ENCODE measurements at regions not wholly inside any gene's neighbourhood (a gene's known extent, or its start where the extent isn't known, plus 50 kb on each side); places are given as distances from the start of the nearest gene placed in this dataset.

GRCh38 chr18:40326985-40327384, 1628.0 kb upstream of the PIK3C3 start:
- Mint-ChIP-seq H3K4me3 (no peak overlapping the region), H3K27ac (no peak overlapping the region), H3K4me1 (peaks cover 8% of the 10 kb centered on the region), H3K36me3 (no peaks in the 10 kb centered on the region), H3K9me3 (peaks cover 6% of the 10 kb centered on the region), H3K27me3 (ENCODE audit: insufficient read depth, low read depth) (peaks cover 9% of the 10 kb centered on the region)
- H3K27me3 ChIP-seq, result no peaks in the 10 kb centered on the region
- no peaks in the 10 kb centered on the region for H4K20me1 ChIP-seq (ENCODE audit: low read depth)
- H3K27ac ChIP-seq, result peak overlapping the region; percentile 55
- no peak for TF ChIP-seq CTCF (IDR thresholded peaks at IDR 0.05)
- TF ChIP-seq EZH2 (IDR thresholded peaks at IDR 0.05), result no peak
- TF ChIP-seq EZH2phosphoT487 (IDR thresholded peaks at IDR 0.05), result no peak
- peak overlapping the region; percentile 24 for H3K4me3 ChIP-seq
- H3K36me3 ChIP-seq, result peaks cover 6% of the 10 kb centered on the region
- H3K79me2 ChIP-seq (ENCODE audit: low read depth), result no peaks in the 10 kb centered on the region
- H2AFZ ChIP-seq (replicated peaks), result peak overlapping the region; percentile 73
- H3K9ac ChIP-seq, result no peak overlapping the region
- DNase-seq (ENCODE audit: low spot score), result peak; percentile 49
- peaks cover 21% of the 10 kb centered on the region for H3F3A ChIP-seq (ENCODE audit: low read depth)
- H3K9me3 ChIP-seq (ENCODE audit: low read depth), result peaks cover 5% of the 10 kb centered on the region
- peaks cover 27% of the 10 kb centered on the region for H3K4me1 ChIP-seq
- peak overlapping the region; percentile 71 for H3K4me2 ChIP-seq

- Histone ChIP-seq H3K79me2 (ENCODE audit: low read depth) (no peaks in the 10 kb centered on the region), H4K20me1 (ENCODE audit: low read depth) (no peaks in the 10 kb centered on the region), H3K36me3 (peaks cover 6% of the 10 kb centered on the region), H3K9ac (no peak overlapping the region), H3K9me3 (ENCODE audit: low read depth) (peaks cover 5% of the 10 kb centered on the region), H3K4me1 (peaks cover 27% of the 10 kb centered on the region), H3K27ac (no peak overlapping the region), H3K4me2 (no peak overlapping the region), H3K27me3 (no peaks in the 10 kb centered on the region), H2AFZ (replicated peaks) (no peak overlapping the region), H3K4me3 (no peak overlapping the region), H3F3A (ENCODE audit: low read depth) (peaks cover 21% of the 10 kb centered on the region)
- DNase-seq (ENCODE audit: low spot score), result no peak
- TF ChIP-seq EZH2phosphoT487 (IDR thresholded peaks at IDR 0.05), result no peak
- no peak for TF ChIP-seq EZH2 (IDR thresholded peaks at IDR 0.05)
- TF ChIP-seq CTCF (IDR thresholded peaks at IDR 0.05), result no peak
- Mint-ChIP-seq H3K27ac (no peak overlapping the region), H3K9me3 (no peaks in the 10 kb centered on the region), H3K36me3 (no peaks in the 10 kb centered on the region), H3K27me3 (ENCODE audit: insufficient read depth, low read depth) (peaks cover 6% of the 10 kb centered on the region), H3K4me3 (no peak overlapping the region), H3K4me1 (peaks cover 8% of the 10 kb centered on the region)
Observed at GRCh38 chr18:40325988-40326387, 1629.0 kb upstream of the PIK3C3 start.

GRCh38 chr18:40314199-40314598, 1640.8 kb upstream of the PIK3C3 start:
- no peaks in the 10 kb centered on the region for H3K79me2 ChIP-seq (ENCODE audit: low read depth)

More at GRCh38 chr18:40314199-40314598, 1640.8 kb upstream of the PIK3C3 start:
- no peaks in the 10 kb centered on the region for H3K4me1 Mint-ChIP-seq
- TF ChIP-seq EZH2 (IDR thresholded peaks at IDR 0.05), result no peak
- TF ChIP-seq CTCF (IDR thresholded peaks at IDR 0.05), result no peak
- no peak for TF ChIP-seq EZH2phosphoT487 (IDR thresholded peaks at IDR 0.05)
- Histone ChIP-seq H3K4me2 (no peak overlapping the region), H3K4me3 (no peak overlapping the region), H3K36me3 (no peaks in the 10 kb centered on the region), H3K4me1 (no peaks in the 10 kb centered on the region), H4K20me1 (ENCODE audit: low read depth) (no peaks in the 10 kb centered on the region), H3K27ac (no peak overlapping the region), H3K9ac (no peak overlapping the region), H3K9me3 (ENCODE audit: low read depth) (peaks cover 7% of the 10 kb centered on the region), H3K27me3 (no peaks in the 10 kb centered on the region), H3F3A (ENCODE audit: low read depth) (no peaks in the 10 kb centered on the region), H2AFZ (replicated peaks) (peak overlapping the region; percentile 36)
- no peaks in the 10 kb centered on the region for H3K36me3 Mint-ChIP-seq
- H3K27ac Mint-ChIP-seq, result no peak overlapping the region
- no peak overlapping the region for H3K4me3 Mint-ChIP-seq
- no peaks in the 10 kb centered on the region for H3K9me3 Mint-ChIP-seq
- no peak for DNase-seq (ENCODE audit: low spot score)
- no peaks in the 10 kb centered on the region for H3K27me3 Mint-ChIP-seq (ENCODE audit: insufficient read depth, low read depth)
